AG09309 (cell line): ENCODE measurements at regions not wholly inside any gene's neighbourhood (a gene's known extent, or its start where the extent isn't known, plus 50 kb on each side); places are given as distances from the start of the nearest gene placed in this dataset.

Experiments used
- DNase-seq: peaks from one replicate; pipeline ENCODE4 v3.0.0-alpha.2; 2010; ENCODE audit warnings: low read depth
- H3K4me3 ChIP-seq: 2 replicates; pipeline ENCODE4 v1.5.1; 2011; ENCODE audit warnings: mild to moderate bottlenecking, low read depth, low read length, moderate library complexity; ENCODE audit not compliant: control insufficient read depth
- CTCF ChIP-seq: IDR thresholded peaks from 2 replicates; pipeline ENCODE4 v1.5.1; 2011; ENCODE audit warnings: mild to moderate bottlenecking, low read depth, low read length, inconsistent platforms; ENCODE audit not compliant: insufficient read depth, control insufficient read depth; ENCODE audit errors: missing control alignments

DNA sequence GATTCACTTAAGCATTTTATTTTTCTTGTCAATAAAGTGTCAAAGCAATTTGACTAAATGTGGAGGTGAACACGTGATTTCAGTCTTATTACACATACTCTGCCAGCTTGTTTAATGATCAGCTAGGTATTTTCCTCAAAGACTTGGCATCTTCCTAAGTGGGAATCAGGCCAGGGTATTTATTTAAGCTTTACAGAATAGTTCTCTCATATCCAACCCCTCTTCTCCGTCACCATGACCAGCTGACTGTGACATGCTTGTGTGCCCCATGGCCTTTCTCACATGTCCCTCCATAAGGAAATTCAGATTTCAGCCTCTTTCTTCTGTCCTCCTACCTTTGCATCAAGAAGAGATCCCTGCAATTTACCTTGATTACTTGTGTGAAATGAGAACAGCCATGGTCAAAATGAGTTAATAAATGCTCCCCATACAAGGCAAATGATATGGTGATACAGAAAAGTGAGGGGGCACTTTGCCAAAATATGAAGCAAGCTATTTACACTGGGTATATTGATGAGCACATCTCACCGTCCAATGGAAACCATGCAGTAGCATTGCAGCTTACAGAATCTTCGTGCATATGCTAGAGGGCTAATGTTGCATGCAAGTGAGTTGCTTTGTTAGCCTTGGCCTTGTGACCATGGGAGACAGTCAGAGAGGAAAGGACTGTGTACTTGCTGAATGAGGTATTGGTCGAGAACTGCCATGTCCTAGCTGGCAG, 202.2 kb downstream of the RNF152 start:
- TF ChIP-seq CTCF, result no peak
- H3K4me3 ChIP-seq, result no peak overlapping the region
- DNase-seq, result no peak

GRCh38 chr18:61687317-61687716, 205.5 kb downstream of the RNF152 start:
- no peak overlapping the region for H3K4me3 ChIP-seq
- TF ChIP-seq CTCF, result no peak
- DNase-seq, result no peak

DNA sequence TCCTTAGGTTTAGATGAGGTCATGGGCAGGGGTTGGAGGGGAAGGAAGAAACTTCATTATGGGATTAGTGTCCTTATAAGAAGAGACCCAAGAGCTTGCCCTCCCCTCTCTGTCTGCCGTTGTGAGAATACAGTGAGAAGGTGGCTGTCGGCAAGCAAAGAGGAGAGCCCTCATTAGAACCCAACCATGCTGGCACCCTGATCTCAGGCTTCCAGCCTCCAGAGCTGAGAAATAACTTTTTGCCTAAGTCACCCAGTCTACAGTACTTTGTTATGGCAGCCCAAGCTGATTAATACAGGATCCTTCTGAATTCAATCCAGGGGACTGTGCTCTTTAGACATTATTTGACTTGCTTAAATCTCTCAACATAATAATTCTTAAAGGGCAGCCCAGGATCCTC, 209.0 kb downstream of the RNF152 start:
- no peak for TF ChIP-seq CTCF
- no peak overlapping the region for H3K4me3 ChIP-seq
- DNase-seq, result no peak

DNA sequence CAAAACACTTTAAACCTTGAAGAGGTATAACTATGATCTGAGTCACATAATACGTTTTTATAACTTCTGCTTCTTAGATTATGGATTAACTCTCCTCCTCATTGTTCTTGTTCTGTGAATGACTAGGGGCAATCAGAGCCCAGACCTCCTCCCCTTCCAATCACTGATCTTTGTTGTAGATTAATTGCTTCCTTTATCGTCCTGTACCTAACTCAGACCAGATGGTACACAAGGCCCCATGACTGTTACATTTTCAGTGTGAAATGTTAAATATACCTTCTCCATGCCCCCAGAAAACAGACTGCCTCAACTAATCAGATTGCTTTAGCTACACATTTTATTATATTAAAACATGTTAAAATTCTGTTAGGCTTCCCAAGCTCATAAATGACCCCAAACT, 211.7 kb downstream of the RNF152 start:
- no peak for TF ChIP-seq CTCF
- H3K4me3 ChIP-seq, result no peak overlapping the region
- DNase-seq, result no peak

GRCh38 chr18:61679836-61680235, 213.0 kb downstream of the RNF152 start:
- no peak for DNase-seq
- no peak for TF ChIP-seq CTCF
- H3K4me3 ChIP-seq, result no peak overlapping the region

GRCh38 chr18:61677435-61677970, 215.3 kb downstream of the RNF152 start:
- TF ChIP-seq CTCF, result no peak
- no peak overlapping the region for H3K4me3 ChIP-seq
- DNase-seq, result no peak
